ENCODE measurements at regions not wholly inside any gene's neighbourhood (a gene's known extent, or its start where the extent isn't known, plus 50 kb on each side); places are given as distances from the start of the nearest gene placed in this dataset.
"Not testable (repeated sequence)": the region's sequence is repeated elsewhere in the genome, so short reads cannot be mapped to it uniquely, and the experiment has no call there.

GRCh38 chr7:66570179-66570578, 58.5 kb upstream of the KCTD7 start:
- H3K27me3 Mint-ChIP-seq; H3K4me1 Mint-ChIP-seq; intact Hi-C loops (cut with DNase I, micrococcal nuclease); H3K27ac Mint-ChIP-seq; POLR2A ChIA-PET; H3K4me3 Mint-ChIP-seq; H3K9me3 Mint-ChIP-seq (ENCODE audit: low read depth); DNase-seq; ATAC-seq: not testable (repeated sequence)
- peaks cover 36% of the 10 kb centered on the region for H3K36me3 Mint-ChIP-seq (ENCODE audit: low read depth)
- CTCF ChIA-PET = interaction anchor here (0.7 to 1.2 kb wide), 2 partner anchors 12 to 13 kb away, joined by 3 to 4 read pairs; no protein-coding TSS in a partner anchor

DNA sequence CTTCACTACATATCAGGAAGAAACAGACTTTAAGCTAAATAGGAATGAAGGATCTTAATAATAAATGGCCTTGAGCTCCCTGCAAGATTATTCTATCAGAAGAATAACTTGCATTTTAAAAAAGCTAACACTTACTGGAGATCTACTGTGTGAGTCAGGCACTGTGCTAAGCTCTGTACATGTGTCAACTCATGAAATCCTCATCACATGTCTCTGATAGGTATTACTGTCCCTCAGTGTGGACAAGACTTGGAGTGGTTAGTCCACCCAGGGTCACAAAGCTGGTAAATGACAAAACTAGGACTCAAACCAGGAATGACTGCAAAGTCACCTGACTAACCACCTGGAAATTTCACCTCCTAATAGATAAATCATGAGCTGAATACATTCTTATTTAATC, 57.1 kb upstream of the KCTD7 start:
- Mint-ChIP-seq H3K27ac (no peak overlapping the region), H3K27me3 (no peaks in the 10 kb centered on the region), H3K36me3 (ENCODE audit: low read depth) (peaks cover 41% of the 10 kb centered on the region), H3K4me3 (no peak overlapping the region), H3K9me3 (ENCODE audit: low read depth) (no peaks in the 10 kb centered on the region), H3K4me1 (peaks cover 9% of the 10 kb centered on the region)
- intact Hi-C loops (cut with DNase I, micrococcal nuclease) = no loop called here
- ChIA-PET POLR2A (no interaction called here), CTCF (interaction anchor here (0.5 to 1.6 kb wide), 3 partner anchors 9 to 157 kb away, joined by 3 read pairs; no protein-coding TSS in a partner anchor)
- DNase-seq = no peak
- ATAC-seq = peak; percentile 33

DNA sequence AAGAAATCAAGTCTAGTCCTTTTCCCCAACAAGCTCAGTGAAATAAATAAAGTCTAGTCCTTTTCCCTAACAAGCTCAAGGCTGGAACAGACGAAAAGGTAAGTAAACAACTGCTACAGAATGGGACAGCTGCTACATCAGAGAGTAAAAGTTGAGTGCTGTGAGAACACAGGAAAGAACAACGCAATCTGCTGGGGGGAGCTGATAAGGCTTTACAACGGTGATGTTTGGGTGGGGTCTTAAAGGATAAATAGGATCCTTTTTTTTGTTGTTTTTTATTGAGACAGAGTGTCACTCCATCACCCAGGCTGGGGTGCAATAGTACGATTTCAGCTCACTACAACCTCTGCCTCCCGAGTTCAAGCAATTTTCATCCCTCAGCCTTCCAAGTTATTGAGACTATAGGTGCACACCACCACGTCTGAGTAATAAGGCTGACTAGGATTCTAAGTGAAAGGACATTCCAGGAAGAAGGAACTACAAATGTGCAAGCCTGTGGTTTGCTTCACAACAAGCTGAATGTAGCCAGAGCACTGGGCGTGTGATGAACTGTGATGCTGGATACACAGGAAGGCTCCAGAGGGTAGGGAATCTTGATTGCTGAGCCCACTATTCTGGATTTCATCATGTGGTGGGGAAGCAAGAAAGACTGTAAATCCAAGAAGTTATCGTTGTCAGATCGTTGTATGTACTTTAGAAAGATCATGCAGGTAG, 54.7 kb upstream of the KCTD7 start:
- ATAC-seq; H3K27ac Mint-ChIP-seq; intact Hi-C loops (cut with DNase I, micrococcal nuclease); POLR2A ChIA-PET; H3K27me3 Mint-ChIP-seq; H3K4me3 Mint-ChIP-seq; DNase-seq; H3K9me3 Mint-ChIP-seq (ENCODE audit: low read depth): not testable (repeated sequence)
- Mint-ChIP-seq H3K36me3 (ENCODE audit: low read depth) (peaks cover 46% of the 10 kb centered on the region), H3K4me1 (peaks cover 27% of the 10 kb centered on the region)
- CTCF ChIA-PET = interaction anchor here (1.0 kb wide), 1 partner anchor 15 kb away, joined by 4 read pairs; no protein-coding TSS in a partner anchor

- intact Hi-C loops (cut with DNase I, micrococcal nuclease); H3K4me3 Mint-ChIP-seq; H3K9me3 Mint-ChIP-seq (ENCODE audit: low read depth); DNase-seq; ATAC-seq; POLR2A ChIA-PET; H3K27me3 Mint-ChIP-seq; H3K27ac Mint-ChIP-seq: not testable (repeated sequence)
- Mint-ChIP-seq H3K36me3 (ENCODE audit: low read depth) (peaks cover 48% of the 10 kb centered on the region), H3K4me1 (peaks cover 34% of the 10 kb centered on the region)
- CTCF ChIA-PET = interaction anchor here (1.0 kb wide), 1 partner anchor 15 kb away, joined by 3 read pairs; no protein-coding TSS in a partner anchor
These were observed 53.9 kb upstream of the KCTD7 start for GRCh38 chr7:66574768-66575167.

DNA sequence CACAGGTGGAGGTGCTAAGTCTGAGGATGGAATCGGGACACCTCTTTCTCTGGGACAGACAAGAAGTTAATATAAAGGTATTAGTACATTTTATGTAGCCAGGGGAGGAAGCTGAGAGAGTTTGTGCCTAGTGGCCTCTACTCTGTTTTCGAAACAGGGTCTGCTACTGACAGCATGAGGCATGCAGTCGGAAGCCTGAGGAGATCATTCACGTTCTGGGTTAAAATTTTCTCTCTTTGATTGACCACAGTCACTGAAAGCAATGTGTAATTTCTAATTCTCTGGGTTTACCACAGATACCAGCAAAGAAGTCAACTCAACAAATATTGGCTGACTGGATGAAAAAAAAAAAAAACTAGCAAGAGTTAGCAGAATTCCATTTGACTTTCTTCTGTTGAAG, 53.3 kb upstream of the KCTD7 start:
- ATAC-seq = no peak
- POLR2A ChIA-PET = no interaction called here

GRCh38 chr7:66576646-66577045, 52.0 kb upstream of the KCTD7 start:
- no peak for ATAC-seq
- peaks cover 40% of the 10 kb centered on the region for H3K4me1 Mint-ChIP-seq
- H3K27ac Mint-ChIP-seq = no peak overlapping the region
- no peaks in the 10 kb centered on the region for H3K9me3 Mint-ChIP-seq (ENCODE audit: low read depth)
- H3K36me3 Mint-ChIP-seq (ENCODE audit: low read depth) = peaks cover 43% of the 10 kb centered on the region
- ChIA-PET POLR2A (no interaction called here), CTCF (no interaction called here)
- H3K4me3 Mint-ChIP-seq = no peak overlapping the region
- no peak for DNase-seq
- intact Hi-C loops (cut with DNase I, micrococcal nuclease) = no loop called here
- no peaks in the 10 kb centered on the region for H3K27me3 Mint-ChIP-seq

More for the DNA sequence above, 53.3 kb upstream of the KCTD7 start:
- peaks cover 35% of the 10 kb centered on the region for H3K4me1 Mint-ChIP-seq
- peaks cover 45% of the 10 kb centered on the region for H3K36me3 Mint-ChIP-seq (ENCODE audit: low read depth)
- no peak overlapping the region for H3K27ac Mint-ChIP-seq
- H3K27me3 Mint-ChIP-seq = no peaks in the 10 kb centered on the region
- CTCF ChIA-PET = interaction anchor here (1.0 kb wide), 1 partner anchor 14 kb away, joined by 3 read pairs; no protein-coding TSS in a partner anchor
- intact Hi-C loops (cut with DNase I, micrococcal nuclease) = no loop called here
- no peak overlapping the region for H3K4me3 Mint-ChIP-seq
- no peak for DNase-seq
- H3K9me3 Mint-ChIP-seq (ENCODE audit: low read depth) = no peaks in the 10 kb centered on the region
